Astrocyte of the spinal cord (primary cell): ENCODE measurements at regions not wholly inside any gene's neighbourhood (a gene's known extent, or its start where the extent isn't known, plus 50 kb on each side); places are given as distances from the start of the nearest gene placed in this dataset.
A peak's percentile ranks its signal among the peaks of the same experiment; 100 is the strongest.

Experiments used
- DNase-seq: peaks from one replicate; pipeline ENCODE4 v3.0.0; 2011; ENCODE audit warnings: low read depth, low spot score
- H3K4me3 ChIP-seq: 2 replicates; pipeline ENCODE4 v1.5.1; 2011; ENCODE audit warnings: low read depth, mild to moderate bottlenecking, low read length, moderate library complexity
- CTCF ChIP-seq: IDR thresholded peaks from 2 replicates; pipeline ENCODE4 v1.5.1; 2012; ENCODE audit warnings: low read depth, mild to moderate bottlenecking, low read length, inconsistent platforms
- in situ Hi-C: cut with HindIII; loops from 2 replicates; pipeline ENCODE4 v1.10.0; 2017; ENCODE audit warnings: low sequenced_read_pairs

GRCh38 chr1:177561436-177561835 lies 390.7 kb downstream of the BRINP2 start:
- in situ Hi-C loops = no loop called here
- no peak for DNase-seq
- H3K4me3 ChIP-seq = no peak overlapping the region
- no peak for TF ChIP-seq CTCF

- no peak for TF ChIP-seq CTCF
- in situ Hi-C loops = no loop called here
- DNase-seq = no peak
- no peak overlapping the region for H3K4me3 ChIP-seq
Measured at GRCh38 chr1:177558372-177558771, 387.6 kb downstream of the BRINP2 start.

- no peak for TF ChIP-seq CTCF
- no peak for DNase-seq
- H3K4me3 ChIP-seq = no peak overlapping the region
- in situ Hi-C loops = no loop called here
Measured at GRCh38 chr1:177556163-177556562, 385.4 kb downstream of the BRINP2 start.

- in situ Hi-C loops = no loop called here
- TF ChIP-seq CTCF = no peak
- H3K4me3 ChIP-seq = no peak overlapping the region
- no peak for DNase-seq
Measured at GRCh38 chr1:177547200-177547599, 376.4 kb downstream of the BRINP2 start.

- no peak for TF ChIP-seq CTCF
- peak; percentile 3 for DNase-seq
- in situ Hi-C loops = no loop called here
- H3K4me3 ChIP-seq = no peak overlapping the region
Measured at GRCh38 chr1:177546346-177546745, 375.6 kb downstream of the BRINP2 start.

GRCh38 chr1:177526201-177526600 lies 355.4 kb downstream of the BRINP2 start:
- no peak overlapping the region for H3K4me3 ChIP-seq
- TF ChIP-seq CTCF = no peak
- in situ Hi-C loops = no loop called here
- DNase-seq = no peak

GRCh38 chr1:177525176-177525575 lies 354.4 kb downstream of the BRINP2 start:
- no peak for DNase-seq
- H3K4me3 ChIP-seq = no peak overlapping the region
- in situ Hi-C loops = no loop called here
- TF ChIP-seq CTCF = no peak
